Left lung (tissue), 4 donors: ENCODE measurements at regions not wholly inside any gene's neighbourhood (a gene's known extent, or its start where the extent isn't known, plus 50 kb on each side); places are given as distances from the start of the nearest gene placed in this dataset.

Experiments used
- ATAC-seq: fragments of 200-7000 bp; cut with Tn5 transposase; one replicate; pipeline ENCODE4 v1.9.1; 2020; ENCODE audit warnings: moderate library complexity
- DNase-seq, 4 donors: peaks; one replicate each; pipeline ENCODE4 v3.0.0-alpha.2; 2013 to 2020
- H3K27ac ChIP-seq, 2 donors: fragments of 200-600 bp; sonication (generic) in 1 of 2; one replicate each; pipeline versions ENCODE4 v1.5.0 to v1.8.0; 2020 to 2021
- H3K27me3 ChIP-seq, 2 donors: fragments of 200-600 bp; sonication (generic) in 1 of 2; one replicate each; pipeline versions ENCODE4 v1.5.0 to v1.8.0; 2020 to 2021
- H3K36me3 ChIP-seq, 2 donors: fragments of 200-600 bp; sonication (generic) in 1 of 2; one replicate each; pipeline versions ENCODE4 v1.5.0 to v1.8.0; 2020 to 2021
- H3K4me1 ChIP-seq, 2 donors: fragments of 200-600 bp; one replicate each; pipeline ENCODE4 v1.8.0; 2021
- H3K4me3 ChIP-seq, 2 donors: fragments of 200-600 bp; sonication (generic) in 1 of 2; one replicate each; pipeline versions ENCODE4 v1.5.0 to v1.8.0; 2020 to 2021; ENCODE audit warnings: mild to moderate bottlenecking in 1 of 2
- H3K9me3 ChIP-seq, 2 donors: fragments of 200-600 bp; sonication (generic) in 1 of 2; one replicate each; pipeline versions ENCODE4 v1.5.0 to v1.8.0; 2020 to 2021
- intact Hi-C, 2 donors: fragments of 100-400 bp; cut with DNase I; formaldehyde crosslinking; loops; one replicate each; pipeline versions ENCODE4 v1.11.2 to v1.14.2; 2022
- TF ChIP-seq, protein P1 (sequence below), 2 donors: fragments of 200-600 bp; sonication (generic) in 1 of 2; IDR thresholded peaks; one replicate each; pipeline versions ENCODE4 v1.5.0 to v1.8.0; 2021; ENCODE audit warnings: antibody characterized with exemption in 2 of 2
- donor health status: DM: no; HTN: yes; CAD: no.
- donor health status: DM: no; HTN: no; CAD: no.

GRCh38 chr5:2124434-2125170 lies 241.9 kb upstream of the IRX4 start:
- H3K27me3 ChIP-seq, result peaks cover 0 to 21% of the 10 kb centered on the region in 2 donors
- no peaks in the 10 kb centered on the region for H3K4me1 ChIP-seq
- no peak overlapping the region for H3K4me3 ChIP-seq
- TF ChIP-seq, protein P1, sequence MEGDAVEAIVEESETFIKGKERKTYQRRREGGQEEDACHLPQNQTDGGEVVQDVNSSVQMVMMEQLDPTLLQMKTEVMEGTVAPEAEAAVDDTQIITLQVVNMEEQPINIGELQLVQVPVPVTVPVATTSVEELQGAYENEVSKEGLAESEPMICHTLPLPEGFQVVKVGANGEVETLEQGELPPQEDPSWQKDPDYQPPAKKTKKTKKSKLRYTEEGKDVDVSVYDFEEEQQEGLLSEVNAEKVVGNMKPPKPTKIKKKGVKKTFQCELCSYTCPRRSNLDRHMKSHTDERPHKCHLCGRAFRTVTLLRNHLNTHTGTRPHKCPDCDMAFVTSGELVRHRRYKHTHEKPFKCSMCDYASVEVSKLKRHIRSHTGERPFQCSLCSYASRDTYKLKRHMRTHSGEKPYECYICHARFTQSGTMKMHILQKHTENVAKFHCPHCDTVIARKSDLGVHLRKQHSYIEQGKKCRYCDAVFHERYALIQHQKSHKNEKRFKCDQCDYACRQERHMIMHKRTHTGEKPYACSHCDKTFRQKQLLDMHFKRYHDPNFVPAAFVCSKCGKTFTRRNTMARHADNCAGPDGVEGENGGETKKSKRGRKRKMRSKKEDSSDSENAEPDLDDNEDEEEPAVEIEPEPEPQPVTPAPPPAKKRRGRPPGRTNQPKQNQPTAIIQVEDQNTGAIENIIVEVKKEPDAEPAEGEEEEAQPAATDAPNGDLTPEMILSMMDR (IDR thresholded peaks at IDR 0.05), result no peak
- H3K9me3 ChIP-seq, result peaks cover 0 to 2% of the 10 kb centered on the region in 2 donors
- intact Hi-C loops, result no loop called here
- no peak overlapping the region for H3K27ac ChIP-seq
- DNase-seq (no peak), ATAC-seq (no peak)
- H3K36me3 ChIP-seq, result no peaks in the 10 kb centered on the region

DNA sequence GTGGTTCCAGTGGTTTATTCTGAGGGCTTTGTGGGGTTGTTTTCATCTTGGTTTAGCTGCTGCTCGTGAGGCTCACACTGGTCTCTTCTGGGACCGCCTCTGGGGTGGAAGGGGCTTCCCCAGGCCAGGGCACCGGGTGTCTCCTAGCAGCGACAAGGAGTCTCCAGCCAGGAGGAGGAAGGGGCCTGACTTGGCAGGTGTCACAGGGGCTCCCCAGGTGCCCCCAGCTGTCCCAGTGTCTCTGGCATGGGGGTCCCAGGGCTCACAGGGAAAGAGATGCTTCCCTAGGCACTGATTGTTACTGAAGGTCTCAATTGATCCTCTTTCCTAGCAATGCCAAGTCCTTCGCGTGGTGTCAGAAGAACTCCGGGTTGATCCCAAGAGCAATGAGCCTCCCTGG lies 241.1 kb upstream of the IRX4 start:
- Histone ChIP-seq H3K27ac (no peak overlapping the region), H3K36me3 (no peaks in the 10 kb centered on the region), H3K27me3 (peaks cover 0 to 21% of the 10 kb centered on the region in 2 donors), H3K9me3 (peaks cover 0 to 2% of the 10 kb centered on the region in 2 donors), H3K4me1 (no peaks in the 10 kb centered on the region), H3K4me3 (no peak overlapping the region)
- intact Hi-C loops, result no loop called here
- TF ChIP-seq, protein P1 (IDR thresholded peaks at IDR 0.05), result no peak
- DNase-seq (no peak), ATAC-seq (no peak)

GRCh38 chr5:2120361-2120760 lies 237.6 kb upstream of the IRX4 start:
- intact Hi-C loops, result no loop called here
- Histone ChIP-seq H3K4me3 (no peak overlapping the region), H3K9me3 (peaks cover 0 to 2% of the 10 kb centered on the region in 2 donors), H3K27ac (no peak overlapping the region), H3K4me1 (no peaks in the 10 kb centered on the region), H3K27me3 (peaks cover 0 to 13% of the 10 kb centered on the region in 2 donors), H3K36me3 (no peaks in the 10 kb centered on the region)
- ATAC-seq (no peak), DNase-seq (no peak)
- TF ChIP-seq, protein P1 (IDR thresholded peaks at IDR 0.05), result no peak

DNA sequence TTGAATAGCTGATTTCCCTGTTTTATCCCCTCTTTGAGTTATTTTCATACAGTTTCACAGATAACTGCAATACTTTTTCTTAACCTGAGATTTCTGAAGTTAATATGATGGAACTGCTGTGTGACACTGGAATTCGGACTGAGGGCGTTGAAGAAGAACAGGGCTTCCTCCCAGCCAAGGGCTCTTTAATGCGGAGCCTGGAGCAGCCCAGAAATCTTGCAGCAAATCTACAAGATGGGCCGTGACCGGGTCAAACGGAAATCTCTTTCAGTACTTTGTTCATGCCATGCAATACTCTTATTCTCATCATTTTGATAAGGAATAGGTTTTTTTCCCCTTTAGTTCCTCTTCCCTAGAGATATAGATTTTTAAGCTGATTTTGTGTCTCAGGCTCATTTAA lies 236.8 kb upstream of the IRX4 start:
- peaks cover 0 to 9% of the 10 kb centered on the region in 2 donors for H3K27me3 ChIP-seq
- no peak for DNase-seq
- intact Hi-C loops, result no loop called here
- no peak overlapping the region for H3K4me3 ChIP-seq
- H3K4me1 ChIP-seq, result no peaks in the 10 kb centered on the region
- peaks cover 0 to 2% of the 10 kb centered on the region in 2 donors for H3K9me3 ChIP-seq
- ATAC-seq, result no peak
- H3K36me3 ChIP-seq, result no peaks in the 10 kb centered on the region
- H3K27ac ChIP-seq, result no peak overlapping the region
- TF ChIP-seq, protein P1 (IDR thresholded peaks at IDR 0.05), result no peak

GRCh38 chr5:2113348-2114131 lies 230.8 kb upstream of the IRX4 start:
- Histone ChIP-seq H3K27me3 (peaks cover 0 to 4% of the 10 kb centered on the region in 2 donors), H3K9me3 (no peaks in the 10 kb centered on the region), H3K4me1 (no peaks in the 10 kb centered on the region), H3K36me3 (no peaks in the 10 kb centered on the region), H3K4me3 (no peak overlapping the region), H3K27ac (no peak overlapping the region)
- no peak for DNase-seq
- TF ChIP-seq, protein P1 (IDR thresholded peaks at IDR 0.05), result no peak
- ATAC-seq, result no peak
- intact Hi-C loops, result no loop called here
